Mesenchymal stem cell (in vitro differentiated cells and primary cell): ENCODE measurements at regions not wholly inside any gene's neighbourhood (a gene's known extent, or its start where the extent isn't known, plus 50 kb on each side); places are given as distances from the start of the nearest gene placed in this dataset.

ENCODE experiments used
- DNase-seq: peaks from one replicate; pipeline ENCODE4 v3.0.0-alpha.2; 2013
- H2AFZ ChIP-seq: one replicate; pipeline ENCODE4 v1.6.1; 2013; ENCODE audit warnings: low read depth, mild to moderate bottlenecking, control low read depth, inconsistent platforms, low read length, moderate library complexity
- H2AK5ac ChIP-seq: 2 replicates; pipeline ENCODE4 v1.6.1; 2013; ENCODE audit warnings: low read length, moderate library complexity, mild to moderate bottlenecking, inconsistent platforms; ENCODE audit not compliant: severe bottlenecking
- H2BK120ac ChIP-seq: one replicate; pipeline ENCODE4 v1.6.1; 2013; ENCODE audit warnings: low read depth, mild to moderate bottlenecking, inconsistent platforms, low read length, moderate library complexity
- H2BK12ac ChIP-seq, 2 experiments: one replicate each; pipeline ENCODE4 v1.6.1; 2013; ENCODE audit warnings: inconsistent platforms in 2 of 2, low read length in 2 of 2, mild to moderate bottlenecking in 2 of 2, moderate library complexity in 2 of 2, control low read depth in 1 of 2
- H2BK15ac ChIP-seq: one replicate; pipeline ENCODE4 v1.6.1; 2013; ENCODE audit warnings: mild to moderate bottlenecking, low read depth, inconsistent platforms; ENCODE audit not compliant: poor library complexity, severe bottlenecking
- H2BK5ac ChIP-seq: 2 replicates; pipeline ENCODE4 v1.6.1; 2013; ENCODE audit warnings: low read depth, mild to moderate bottlenecking, low read length, control low read depth, inconsistent platforms; ENCODE audit not compliant: poor library complexity, severe bottlenecking
- H3K14ac ChIP-seq, 2 experiments: one replicate each; pipeline ENCODE4 v1.6.1; 2013; ENCODE audit warnings: inconsistent platforms in 2 of 2, low read length in 2 of 2, control low read depth in 1 of 2, mild to moderate bottlenecking in 1 of 2, moderate library complexity in 1 of 2
- H3K18ac ChIP-seq, 2 experiments: one replicate each; pipeline ENCODE4 v1.6.1; 2013; ENCODE audit warnings: inconsistent platforms in 2 of 2, low read length in 2 of 2, control low read depth in 1 of 2, low read depth in 1 of 2, mild to moderate bottlenecking in 1 of 2
- H3K23ac ChIP-seq, 2 experiments: one replicate each; pipeline ENCODE4 v1.6.1; 2013; ENCODE audit warnings: inconsistent platforms in 2 of 2, low read length in 2 of 2, mild to moderate bottlenecking in 2 of 2, moderate library complexity in 2 of 2, control low read depth in 1 of 2
- H3K27ac ChIP-seq: 2 replicates; pipeline ENCODE4 v1.5.1; 2013; ENCODE audit warnings: mild to moderate bottlenecking, moderate library complexity, low read length, control low read depth, inconsistent platforms; ENCODE audit not compliant: poor library complexity, severe bottlenecking
- H3K27me3 ChIP-seq, 2 experiments: 2 replicates each; pipeline versions ENCODE4 v1.6.1 to v1.7.0; 2013; ENCODE audit warnings: low read length in 2 of 2, mild to moderate bottlenecking in 2 of 2, moderate library complexity in 2 of 2, control low read depth in 1 of 2, inconsistent platforms in 1 of 2; ENCODE audit not compliant: control insufficient read depth in 1 of 2, insufficient read depth in 1 of 2
- H3K36me3 ChIP-seq, 2 experiments: 2 replicates each; pipeline versions ENCODE4 v1.6.1 to v1.7.0; 2013; ENCODE audit warnings: low read length in 2 of 2, control low read depth in 1 of 2, inconsistent platforms in 1 of 2, low read depth in 1 of 2, mild to moderate bottlenecking in 1 of 2; ENCODE audit not compliant: insufficient read depth in 2 of 2, control insufficient read depth in 1 of 2
- H3K4ac ChIP-seq, 2 experiments: one replicate each; pipeline ENCODE4 v1.6.1; 2013; ENCODE audit warnings: inconsistent platforms in 2 of 2, low read length in 2 of 2, mild to moderate bottlenecking in 2 of 2, moderate library complexity in 2 of 2, control low read depth in 1 of 2, low read depth in 1 of 2
- H3K4me1 ChIP-seq: 2 replicates; pipeline ENCODE4 v1.6.1; 2013; ENCODE audit warnings: low read depth, low read length, control low read depth; ENCODE audit not compliant: control insufficient read depth, insufficient read depth
- H3K4me2 ChIP-seq: 2 replicates; pipeline ENCODE4 v1.6.1; 2013; ENCODE audit warnings: low read length, mild to moderate bottlenecking, inconsistent platforms; ENCODE audit not compliant: poor library complexity, severe bottlenecking
- H3K4me3 ChIP-seq, 2 experiments: 2 replicates each; pipeline versions ENCODE4 v1.5.1 to v1.7.0; 2013; ENCODE audit warnings: low read length in 2 of 2, mild to moderate bottlenecking in 2 of 2, control low read depth in 1 of 2, low read depth in 1 of 2; ENCODE audit not compliant: insufficient read depth in 1 of 2
- H3K79me1 ChIP-seq: replicated peaks from 2 replicates; pipeline ENCODE4 v1.6.1; 2013; ENCODE audit warnings: mild to moderate bottlenecking, control low read depth, low read length, inconsistent platforms; ENCODE audit not compliant: poor library complexity, severe bottlenecking
- H3K9ac ChIP-seq: 2 replicates; pipeline ENCODE4 v1.7.0; 2013; ENCODE audit warnings: mild to moderate bottlenecking, low read length, moderate library complexity
- H3K9me3 ChIP-seq: 2 replicates; pipeline ENCODE4 v1.7.0; 2013; ENCODE audit warnings: mild to moderate bottlenecking, low read length; ENCODE audit not compliant: control insufficient read depth
- H4K8ac ChIP-seq: one replicate; pipeline ENCODE4 v1.6.1; 2013; ENCODE audit warnings: inconsistent platforms, mild to moderate bottlenecking, low read length, moderate library complexity
- H4K91ac ChIP-seq: one replicate; pipeline ENCODE4 v1.6.1; 2013; ENCODE audit warnings: mild to moderate bottlenecking, low read length, inconsistent platforms
- WGBS: methylation state at CpG from one replicate; pipeline ENCODE4 v1.1.7; 2013; ENCODE audit warnings: mixed read lengths; 5-methylcytosine and 5-hydroxymethylcytosine counted together

DNA sequence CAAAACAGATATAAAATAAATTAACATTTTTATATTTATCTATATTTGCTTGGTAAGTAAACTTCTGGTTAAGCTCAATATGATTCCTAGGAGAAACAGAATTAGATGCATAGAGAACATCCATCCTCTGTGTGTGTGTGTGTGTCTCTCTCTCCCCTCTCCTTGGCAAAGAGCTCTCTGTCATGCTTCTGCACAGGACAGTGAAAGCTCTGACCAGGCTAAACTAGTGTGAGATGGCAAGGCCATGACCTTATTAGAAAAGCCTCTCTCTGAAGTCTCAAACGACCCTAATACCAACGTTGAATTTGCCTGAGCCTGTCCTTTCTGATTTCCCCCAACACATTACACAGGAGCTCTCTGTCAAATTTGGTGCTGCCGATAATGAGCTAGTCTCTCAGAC is 746.0 kb downstream of the VGLL3 start:
- no peak overlapping the region for H4K8ac ChIP-seq
- no peak overlapping the region for H3K18ac ChIP-seq
- H2BK120ac ChIP-seq = no peak overlapping the region
- 47% methylated on average over 3 of the region's 3 CpGs for WGBS
- no peak overlapping the region for H2BK5ac ChIP-seq
- H3K4me2 ChIP-seq = no peak overlapping the region
- no peaks in the 10 kb centered on the region for H3K79me1 ChIP-seq
- no peak overlapping the region for H3K23ac ChIP-seq
- H3K14ac ChIP-seq = no peak overlapping the region
- no peak for DNase-seq
- no peak overlapping the region for H3K4ac ChIP-seq
- no peak overlapping the region for H2BK12ac ChIP-seq
- no peaks in the 10 kb centered on the region for H3K9me3 ChIP-seq
- no peak overlapping the region for H2AK5ac ChIP-seq
- H3K27me3 ChIP-seq = no peaks in the 10 kb centered on the region
- no peaks in the 10 kb centered on the region for H3K36me3 ChIP-seq
- H2BK15ac ChIP-seq = no peak overlapping the region
- no peak overlapping the region for H3K4me3 ChIP-seq
- H2AFZ ChIP-seq = no peak overlapping the region
- H4K91ac ChIP-seq = no peak overlapping the region
- no peak overlapping the region for H3K27ac ChIP-seq
- H3K4me1 ChIP-seq = no peaks in the 10 kb centered on the region
- no peak overlapping the region for H3K9ac ChIP-seq

- Histone ChIP-seq H2BK15ac (no peak overlapping the region), H2BK120ac (no peak overlapping the region), H3K4me2 (no peak overlapping the region), H3K27ac (no peak overlapping the region), H3K27me3 (no peaks in the 10 kb centered on the region), H3K9ac (no peak overlapping the region), H4K8ac (no peak overlapping the region), H2AK5ac (no peak overlapping the region), H3K18ac (no peak overlapping the region), H4K91ac (no peak overlapping the region), H3K23ac (no peak overlapping the region), H2AFZ (no peak overlapping the region), H2BK12ac (no peak overlapping the region), H3K4me1 (no peaks in the 10 kb centered on the region), H3K79me1 (no peaks in the 10 kb centered on the region), H3K4me3 (no peak overlapping the region), H3K9me3 (no peaks in the 10 kb centered on the region), H3K14ac (no peak overlapping the region), H2BK5ac (no peak overlapping the region), H3K4ac (no peak overlapping the region), H3K36me3 (no peaks in the 10 kb centered on the region)
- 68% methylated on average over 2 of the region's 2 CpGs for WGBS
- DNase-seq = no peak
Measured at GRCh38 chr3:86239946-86240345, 751.0 kb downstream of the VGLL3 start.

DNA sequence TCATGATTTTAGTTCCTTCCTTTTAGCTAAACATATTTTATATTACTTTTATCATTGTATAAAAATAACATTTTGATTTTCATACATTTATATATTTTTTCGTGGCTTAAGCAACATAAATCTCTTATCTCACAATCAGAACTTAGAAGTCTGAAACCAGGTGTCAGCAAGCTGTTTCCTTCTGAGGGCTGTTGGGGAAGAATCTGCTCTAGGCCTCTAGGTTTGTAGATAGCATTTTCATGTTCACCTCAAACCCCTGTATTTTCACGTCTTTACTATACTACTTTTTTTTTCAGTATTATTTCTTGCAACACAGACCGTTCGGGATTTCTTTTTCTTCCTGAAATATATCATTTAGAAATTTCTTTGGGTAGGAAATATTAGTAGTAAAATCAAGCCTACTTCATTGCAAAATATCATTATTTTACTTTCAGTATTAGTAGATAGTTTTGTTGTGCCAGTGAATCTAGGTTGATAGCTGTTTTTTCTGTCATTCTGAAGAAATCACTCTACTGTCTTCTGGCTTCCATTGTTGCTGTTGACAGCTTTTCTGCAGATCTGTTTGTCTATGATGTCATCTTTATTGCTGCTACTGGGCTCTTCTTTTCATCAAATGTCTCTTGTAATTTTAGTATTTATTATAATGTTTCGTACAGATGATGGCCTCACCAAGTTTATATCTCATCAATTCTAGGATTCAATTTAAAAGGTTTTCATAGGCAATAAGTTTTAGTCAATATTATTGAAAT is 756.3 kb downstream of the VGLL3 start:
- Histone ChIP-seq H3K27ac (no peak overlapping the region), H3K23ac (no peak overlapping the region), H4K91ac (no peak overlapping the region), H3K4ac (no peak overlapping the region), H3K9me3 (no peaks in the 10 kb centered on the region), H2BK12ac (no peak overlapping the region), H3K18ac (no peak overlapping the region), H2AFZ (no peak overlapping the region), H3K4me3 (no peak overlapping the region), H2BK15ac (no peak overlapping the region), H3K79me1 (no peaks in the 10 kb centered on the region), H4K8ac (no peak overlapping the region), H3K14ac (no peak overlapping the region), H3K36me3 (no peaks in the 10 kb centered on the region), H2AK5ac (no peak overlapping the region), H3K4me2 (no peak overlapping the region), H2BK120ac (no peak overlapping the region), H3K27me3 (no peaks in the 10 kb centered on the region), H2BK5ac (no peak overlapping the region), H3K4me1 (no peaks in the 10 kb centered on the region), H3K9ac (no peak overlapping the region)
- WGBS = 67% methylated on average over 1 of the region's 5 CpGs
- DNase-seq = no peak

DNA sequence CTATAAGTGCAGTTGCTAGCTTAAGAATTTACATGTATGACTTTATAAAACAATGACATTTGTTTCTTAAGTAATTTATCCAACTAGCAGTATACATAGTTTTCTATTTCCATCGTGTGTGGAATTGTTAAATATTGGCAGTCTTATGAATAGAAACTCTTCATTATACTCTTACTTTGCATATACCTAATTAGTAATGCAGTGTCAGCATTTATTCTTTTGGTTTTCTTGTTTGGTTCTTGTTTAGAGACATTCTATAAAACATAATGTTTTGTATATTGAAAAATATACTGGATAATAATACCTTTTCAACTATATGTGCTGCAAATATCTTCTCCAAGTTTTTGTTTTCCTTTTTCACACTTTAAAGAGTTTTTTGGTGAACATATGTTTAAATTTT is 760.2 kb downstream of the VGLL3 start:
- no peak overlapping the region for H3K18ac ChIP-seq
- no peak overlapping the region for H2BK120ac ChIP-seq

More for the DNA sequence above, 760.2 kb downstream of the VGLL3 start:
- no peak overlapping the region for H4K91ac ChIP-seq
- WGBS = no CpG with 5 or more reads among the region's 1 CpG
- H3K4ac ChIP-seq = no peak overlapping the region
- H4K8ac ChIP-seq = no peak overlapping the region
- H2BK15ac ChIP-seq = no peak overlapping the region
- H3K9ac ChIP-seq = no peak overlapping the region
- no peak overlapping the region for H2BK12ac ChIP-seq
- H2AFZ ChIP-seq = no peak overlapping the region
- no peak overlapping the region for H3K23ac ChIP-seq
- no peak overlapping the region for H2BK5ac ChIP-seq
- no peak overlapping the region for H3K27ac ChIP-seq
- H3K27me3 ChIP-seq = no peaks in the 10 kb centered on the region
- H3K79me1 ChIP-seq = no peaks in the 10 kb centered on the region
- no peak for DNase-seq
- no peak overlapping the region for H3K4me2 ChIP-seq
- no peak overlapping the region for H3K4me3 ChIP-seq
- H3K9me3 ChIP-seq = no peaks in the 10 kb centered on the region
- no peak overlapping the region for H3K14ac ChIP-seq
- H3K36me3 ChIP-seq = no peaks in the 10 kb centered on the region
- no peaks in the 10 kb centered on the region for H3K4me1 ChIP-seq
- H2AK5ac ChIP-seq = no peak overlapping the region
